Mesothelial cell of epicardium (in vitro differentiated cells): ENCODE measurements at regions not wholly inside any gene's neighbourhood (a gene's known extent, or its start where the extent isn't known, plus 50 kb on each side); places are given as distances from the start of the nearest gene placed in this dataset.

Experiments used
- DNase-seq, 2 experiments: peaks; one replicate each; pipeline ENCODE4 v3.0.0; 2021; ENCODE audit warnings: low spot score in 2 of 2; ENCODE audit not compliant: unreplicated experiment in 2 of 2
- H3K27ac Mint-ChIP-seq: 2 replicates; pipeline ENCODE4 v1.8.0; 2021; ENCODE audit warnings: mixed read lengths
- H3K27me3 Mint-ChIP-seq: 2 replicates; pipeline ENCODE4 v1.8.0; 2021; ENCODE audit warnings: low read depth, mixed read lengths
- H3K36me3 Mint-ChIP-seq: 2 replicates; pipeline ENCODE4 v1.8.0; 2021; ENCODE audit warnings: mixed read lengths
- H3K4me1 Mint-ChIP-seq: 2 replicates; pipeline ENCODE4 v1.8.0; 2021; ENCODE audit warnings: mixed read lengths
- H3K4me3 Mint-ChIP-seq: 2 replicates; pipeline ENCODE4 v1.8.0; 2021; ENCODE audit warnings: mild to moderate bottlenecking, moderate library complexity, mixed read lengths
- H3K9me3 Mint-ChIP-seq: 2 replicates; pipeline ENCODE4 v1.8.0; 2021; ENCODE audit warnings: mixed read lengths
- CTCF ChIP-seq: fragments of 200-600 bp; sonication (generic); IDR thresholded peaks from one replicate; pipeline ENCODE4 v1.5.0; 2021; ENCODE audit warnings: antibody characterized with exemption; ENCODE audit not compliant: unreplicated experiment

GRCh38 chr1:163562355-163562754 is 240.6 kb downstream of the NUF2 start:
- H3K36me3 Mint-ChIP-seq = no peaks in the 10 kb centered on the region
- H3K27me3 Mint-ChIP-seq = no peaks in the 10 kb centered on the region
- no peaks in the 10 kb centered on the region for H3K9me3 Mint-ChIP-seq
- peaks cover 31% of the 10 kb centered on the region for H3K4me1 Mint-ChIP-seq
- DNase-seq = no peak
- no peak overlapping the region for H3K4me3 Mint-ChIP-seq
- no peak for TF ChIP-seq CTCF
- H3K27ac Mint-ChIP-seq = peak overlapping the region; percentile 27

GRCh38 chr1:163565166-163565565 is 243.4 kb downstream of the NUF2 start:
- no peak for TF ChIP-seq CTCF
- H3K4me3 Mint-ChIP-seq = no peak overlapping the region
- peaks cover 33% of the 10 kb centered on the region for H3K4me1 Mint-ChIP-seq
- DNase-seq = no peak
- H3K36me3 Mint-ChIP-seq = no peaks in the 10 kb centered on the region
- H3K27me3 Mint-ChIP-seq = no peaks in the 10 kb centered on the region
- H3K27ac Mint-ChIP-seq = peak overlapping the region; percentile 96
- no peaks in the 10 kb centered on the region for H3K9me3 Mint-ChIP-seq

GRCh38 chr1:163570071-163570470 is 248.3 kb downstream of the NUF2 start:
- DNase-seq = no peak
- TF ChIP-seq CTCF = no peak
- H3K4me3 Mint-ChIP-seq = peak overlapping the region; percentile 8
- H3K36me3 Mint-ChIP-seq = no peaks in the 10 kb centered on the region
- H3K27me3 Mint-ChIP-seq = no peaks in the 10 kb centered on the region
- H3K4me1 Mint-ChIP-seq = peaks cover 18% of the 10 kb centered on the region
- no peaks in the 10 kb centered on the region for H3K9me3 Mint-ChIP-seq
- H3K27ac Mint-ChIP-seq = peak overlapping the region; percentile 48

GRCh38 chr1:163571950-163572349 is 250.2 kb downstream of the NUF2 start:
- no peak for TF ChIP-seq CTCF
- Mint-ChIP-seq H3K27ac (no peak overlapping the region), H3K4me3 (no peak overlapping the region), H3K27me3 (no peaks in the 10 kb centered on the region), H3K9me3 (no peaks in the 10 kb centered on the region), H3K4me1 (peaks cover 11% of the 10 kb centered on the region), H3K36me3 (no peaks in the 10 kb centered on the region)
- no peak for DNase-seq

GRCh38 chr1:163574119-163574518 is 252.4 kb downstream of the NUF2 start:
- no peak overlapping the region for H3K4me3 Mint-ChIP-seq
- H3K27me3 Mint-ChIP-seq = no peaks in the 10 kb centered on the region
- peaks cover 11% of the 10 kb centered on the region for H3K4me1 Mint-ChIP-seq
- H3K27ac Mint-ChIP-seq = no peak overlapping the region
- TF ChIP-seq CTCF = no peak
- H3K9me3 Mint-ChIP-seq = no peaks in the 10 kb centered on the region
- no peaks in the 10 kb centered on the region for H3K36me3 Mint-ChIP-seq
- DNase-seq = no peak

GRCh38 chr1:163580926-163581325 is 259.2 kb downstream of the NUF2 start:
- Mint-ChIP-seq H3K27me3 (no peaks in the 10 kb centered on the region), H3K9me3 (no peaks in the 10 kb centered on the region), H3K4me3 (no peak overlapping the region), H3K4me1 (peaks cover 33% of the 10 kb centered on the region), H3K27ac (peak overlapping the region; percentile 59), H3K36me3 (no peaks in the 10 kb centered on the region)
- no peak for TF ChIP-seq CTCF
- DNase-seq = no peak
